ENCODE measurements at regions not wholly inside any gene's neighbourhood (a gene's known extent, or its start where the extent isn't known, plus 50 kb on each side); places are given as distances from the start of the nearest gene placed in this dataset.

- FAIRE-seq (no peak), DNase-seq (ENCODE audit: low read depth, low spot score) (no peak)
- H3K4me2 ChIP-seq (ENCODE audit: insufficient read depth, low read length): no peak overlapping the region
- H3K9ac ChIP-seq (replicated peaks; ENCODE audit: extremely low read depth, insufficient read depth, low read length): no peak overlapping the region
- intact Hi-C loops (cut with micrococcal nuclease) (no loop called here), dilution Hi-C loops (cut with MboI; ENCODE audit: extremely low pct_ligation_motif_present, low sequenced_read_pairs) (no loop called here)
- CTCF ChIA-PET: no interaction called here
- H2AFZ ChIP-seq (ENCODE audit: low read depth, low read length): no peak overlapping the region
- no peaks in the 10 kb centered on the region for H3K4me1 ChIP-seq (ENCODE audit: control insufficient read depth, extremely low read depth, insufficient read depth, low read length)
- no peaks in the 10 kb centered on the region for H4K20me1 ChIP-seq (replicated peaks; ENCODE audit: control insufficient read depth, extremely low read depth, insufficient read depth, low read length)
- no peaks in the 10 kb centered on the region for H3K9me1 ChIP-seq (replicated peaks; ENCODE audit: control insufficient read depth, extremely low read depth, insufficient read depth, low read length)
- no peaks in the 10 kb centered on the region for H3K9me3 ChIP-seq (replicated peaks; ENCODE audit: control insufficient read depth, insufficient read depth, low read length)
- no peaks in the 10 kb centered on the region for H3K27me3 ChIP-seq (ENCODE audit: control insufficient read depth in 2 of 2, insufficient read depth in 2 of 2, low read length in 2 of 2)
- H3K36me3 ChIP-seq (ENCODE audit: control insufficient read depth in 2 of 2, extremely low read depth in 1 of 2, insufficient read depth in 2 of 2, low read length in 2 of 2): no peaks in the 10 kb centered on the region
- H3K4me3 ChIP-seq (replicated peaks in 1 of 3; ENCODE audit: insufficient read depth in 1 of 3, low read depth in 1 of 3, low read length in 3 of 3): no peak overlapping the region
- POLR2A ChIA-PET: no interaction called here
- no peaks in the 10 kb centered on the region for H3K79me2 ChIP-seq (ENCODE audit: control insufficient read depth, insufficient read depth, low read length)
- TF ChIP-seq GATA2 (IDR thresholded peaks at IDR 0.05; ENCODE audit: insufficient read depth, insufficient read length, low read depth, low read length) (no peak), POLR2AphosphoS5 (IDR thresholded peaks at IDR 0.05; ENCODE audit: insufficient read depth, low read depth, low read length) (no peak), POLR2A (IDR thresholded peaks at IDR 0.05; ENCODE audit: low read depth, low read length) (no peak)
- TF ChIP-seq, protein P1, sequence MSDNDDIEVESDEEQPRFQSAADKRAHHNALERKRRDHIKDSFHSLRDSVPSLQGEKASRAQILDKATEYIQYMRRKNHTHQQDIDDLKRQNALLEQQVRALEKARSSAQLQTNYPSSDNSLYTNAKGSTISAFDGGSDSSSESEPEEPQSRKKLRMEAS (IDR thresholded peaks at IDR 0.05; ENCODE audit: insufficient read depth, insufficient read length): no peak
- no TSS peak for BruUV-seq (replicated peaks)
- H3K27ac ChIP-seq (ENCODE audit: insufficient read depth, low read depth, low read length): no peak overlapping the region
These were observed 350.5 kb upstream of the PCDH20 start for GRCh38 chr13:61765940-61766666.

DNA sequence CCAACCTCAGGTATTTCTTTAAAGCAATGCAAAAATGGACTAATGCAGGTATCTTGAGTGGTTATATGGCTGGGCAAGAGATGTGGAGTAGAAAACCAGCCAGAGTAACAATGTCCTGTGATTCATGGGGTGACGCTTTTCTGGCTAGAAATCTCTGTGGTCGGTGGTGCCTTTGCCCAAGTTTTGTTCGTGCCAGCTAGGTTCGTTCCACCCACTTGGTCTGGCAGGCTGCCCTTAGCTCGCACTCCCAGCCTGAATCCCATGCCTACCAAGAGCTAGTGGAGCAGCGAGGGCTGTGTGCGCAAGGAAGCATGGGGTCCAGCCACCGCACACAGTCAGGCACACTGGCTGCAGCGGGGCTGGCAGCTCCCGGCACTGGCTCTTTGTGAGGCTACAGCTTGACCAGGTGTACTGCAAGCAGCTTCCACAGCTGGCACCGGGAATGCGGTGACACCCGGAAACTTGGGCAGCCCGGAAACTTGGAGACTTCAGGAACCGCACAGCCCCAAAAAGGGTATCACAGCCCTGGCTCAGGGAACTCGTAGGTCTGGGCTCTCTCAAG lies 349.6 kb upstream of the PCDH20 start:
- FAIRE-seq: no peak
- no TSS peak for BruUV-seq (replicated peaks)
- Histone ChIP-seq H3K27me3 (ENCODE audit: control insufficient read depth in 2 of 2, insufficient read depth in 2 of 2, low read length in 2 of 2) (no peaks in the 10 kb centered on the region), H3K79me2 (ENCODE audit: control insufficient read depth, insufficient read depth, low read length) (no peaks in the 10 kb centered on the region), H3K36me3 (ENCODE audit: control insufficient read depth in 2 of 2, extremely low read depth in 1 of 2, insufficient read depth in 2 of 2, low read length in 2 of 2) (no peaks in the 10 kb centered on the region), H3K9ac (replicated peaks; ENCODE audit: extremely low read depth, insufficient read depth, low read length) (no peak overlapping the region), H3K9me3 (replicated peaks; ENCODE audit: control insufficient read depth, insufficient read depth, low read length) (no peaks in the 10 kb centered on the region), H3K27ac (ENCODE audit: insufficient read depth, low read depth, low read length) (no peak overlapping the region), H3K4me3 (replicated peaks in 1 of 3; ENCODE audit: insufficient read depth in 1 of 3, low read depth in 1 of 3, low read length in 3 of 3) (no peak overlapping the region), H3K4me2 (ENCODE audit: insufficient read depth, low read length) (no peak overlapping the region), H3K9me1 (replicated peaks; ENCODE audit: control insufficient read depth, extremely low read depth, insufficient read depth, low read length) (no peaks in the 10 kb centered on the region), H2AFZ (ENCODE audit: low read depth, low read length) (no peak overlapping the region), H3K4me1 (ENCODE audit: control insufficient read depth, extremely low read depth, insufficient read depth, low read length) (no peaks in the 10 kb centered on the region), H4K20me1 (replicated peaks; ENCODE audit: control insufficient read depth, extremely low read depth, insufficient read depth, low read length) (no peaks in the 10 kb centered on the region)
- dilution Hi-C loops (cut with MboI; ENCODE audit: extremely low pct_ligation_motif_present, low sequenced_read_pairs) (no loop called here), intact Hi-C loops (cut with micrococcal nuclease) (no loop called here)
- no peak for TF ChIP-seq CTCF (IDR thresholded peaks at IDR 0.05; ENCODE audit: extremely low read depth in 1 of 2, insufficient read depth in 1 of 2, low read depth in 1 of 2, low read length in 2 of 2)
- TF ChIP-seq FOS (IDR thresholded peaks at IDR 0.05; ENCODE audit: borderline replicate concordance, insufficient read depth, low read length): no peak
- TF ChIP-seq, protein P1 (IDR thresholded peaks at IDR 0.05; ENCODE audit: insufficient read depth, insufficient read length): no peak
- TF ChIP-seq JUN (IDR thresholded peaks at IDR 0.05; ENCODE audit: borderline replicate concordance, insufficient read depth, insufficient read length, low read depth): no peak
- TF ChIP-seq POLR2AphosphoS5 (IDR thresholded peaks at IDR 0.05; ENCODE audit: insufficient read depth, low read depth, low read length): no peak
- no peak for TF ChIP-seq GATA2 (IDR thresholded peaks at IDR 0.05; ENCODE audit: insufficient read depth, insufficient read length, low read depth, low read length)
- no peak for TF ChIP-seq EZH2 (IDR thresholded peaks at IDR 0.05; ENCODE audit: borderline replicate concordance, low read depth, low read length, severe bottlenecking)
- no peak for TF ChIP-seq MYC (IDR thresholded peaks at IDR 0.05; ENCODE audit: low read depth, low read length)
- TF ChIP-seq POLR2A (IDR thresholded peaks at IDR 0.05; ENCODE audit: low read depth, low read length): no peak
- POLR2A ChIA-PET: no interaction called here
- DNase-seq (ENCODE audit: low read depth, low spot score): no peak
- CTCF ChIA-PET: no interaction called here

Measured in endothelial cell of umbilical vein (primary cell).